Kidney tubule cell (primary cell): ENCODE measurements at regions not wholly inside any gene's neighbourhood (a gene's known extent, or its start where the extent isn't known, plus 50 kb on each side); places are given as distances from the start of the nearest gene placed in this dataset.
A peak's percentile ranks its signal among the peaks of the same experiment; 100 is the strongest.

Source experiments
- DNase-seq: peaks from one replicate; pipeline ENCODE4 v3.0.0-alpha.2; 2018; ENCODE audit warnings: low spot score

- DNase-seq: no peak
Measured at GRCh38 chr14:97353102-97353501, 555.9 kb downstream of the VRK1 start.

- DNase-seq: no peak
Measured at GRCh38 chr14:97354119-97354722, 557.0 kb downstream of the VRK1 start.

GRCh38 chr14:97359341-97359740 lies 562.2 kb downstream of the VRK1 start:
- DNase-seq: no peak

GRCh38 chr14:97361181-97361580 lies 564.0 kb downstream of the VRK1 start:
- DNase-seq: no peak

- no peak for DNase-seq
Measured at GRCh38 chr14:97361958-97362357, 564.8 kb downstream of the VRK1 start.

- DNase-seq: no peak
Measured at GRCh38 chr14:97366400-97366799, 569.2 kb downstream of the VRK1 start.

GRCh38 chr14:97367278-97367677 lies 570.1 kb downstream of the VRK1 start:
- no peak for DNase-seq

- no peak for DNase-seq
Measured at GRCh38 chr14:97368049-97368448, 570.9 kb downstream of the VRK1 start.

GRCh38 chr14:97368900-97369564 lies 571.9 kb downstream of the VRK1 start:
- no peak for DNase-seq

- no peak for DNase-seq
Measured at GRCh38 chr14:97369901-97370300, 572.7 kb downstream of the VRK1 start.

GRCh38 chr14:97376310-97376709 lies 579.1 kb downstream of the VRK1 start:
- DNase-seq: no peak

- DNase-seq: no peak
Measured at GRCh38 chr14:97377550-97377949, 580.4 kb downstream of the VRK1 start.

- DNase-seq: no peak
Measured at GRCh38 chr14:97379091-97379531, 581.9 kb downstream of the VRK1 start.

GRCh38 chr14:97380539-97380941 lies 583.4 kb downstream of the VRK1 start:
- DNase-seq: peak; percentile 60

GRCh38 chr14:97381309-97381708 lies 584.1 kb downstream of the VRK1 start:
- DNase-seq: no peak

GRCh38 chr14:97382616-97383226 lies 585.5 kb downstream of the VRK1 start:
- DNase-seq: no peak

- no peak for DNase-seq
Measured at GRCh38 chr14:97385727-97386126, 588.5 kb downstream of the VRK1 start.

- DNase-seq: no peak
Measured at GRCh38 chr14:97387252-97387874, 590.2 kb downstream of the VRK1 start.

- DNase-seq: no peak
Measured at GRCh38 chr14:97388408-97388807, 591.2 kb downstream of the VRK1 start.

- no peak for DNase-seq
Measured at GRCh38 chr14:97390096-97390724, 593.0 kb downstream of the VRK1 start.

- DNase-seq: no peak
Measured at GRCh38 chr14:97393244-97393643, 596.1 kb downstream of the VRK1 start.

- no peak for DNase-seq
Measured at GRCh38 chr14:97395068-97395467, 597.9 kb downstream of the VRK1 start.

GRCh38 chr14:97401714-97402113 lies 604.5 kb downstream of the VRK1 start:
- DNase-seq: no peak
